Hepatocyte (in vitro differentiated cells): ENCODE measurements at regions not wholly inside any gene's neighbourhood (a gene's known extent, or its start where the extent isn't known, plus 50 kb on each side); places are given as distances from the start of the nearest gene placed in this dataset.

Experiments
- DNase-seq: peaks from one replicate; pipeline ENCODE4 v3.0.0-alpha.2; 2016; ENCODE audit warnings: low spot score
- H2AFZ ChIP-seq: fragments of 200-600 bp; sonication (generic); 2 replicates; pipeline ENCODE4 v1.6.0; 2016; ENCODE audit warnings: antibody characterized with exemption, mild to moderate bottlenecking
- H3K27ac ChIP-seq: fragments of 200-600 bp; sonication (generic); 2 replicates; pipeline ENCODE4 v1.5.1; 2016; ENCODE audit warnings: mild to moderate bottlenecking
- H3K27me3 ChIP-seq: fragments of 200-600 bp; sonication (generic); 2 replicates; pipeline ENCODE4 v1.6.1; 2016
- H3K36me3 ChIP-seq: fragments of 200-600 bp; sonication (generic); replicated peaks from 2 replicates; pipeline ENCODE4 v1.5.1; 2016; ENCODE audit warnings: low read depth; ENCODE audit not compliant: insufficient read depth
- H3K4me1 ChIP-seq: fragments of 200-600 bp; sonication (generic); 2 replicates; pipeline ENCODE4 v1.5.1; 2016; ENCODE audit warnings: mild to moderate bottlenecking, moderate library complexity; ENCODE audit not compliant: insufficient read depth
- H3K4me2 ChIP-seq: fragments of 200-600 bp; sonication (generic); 2 replicates; pipeline ENCODE4 v1.6.0; 2016
- H3K4me3 ChIP-seq: fragments of 200-600 bp; sonication (generic); 2 replicates; pipeline ENCODE4 v1.5.1; 2016; ENCODE audit warnings: mild to moderate bottlenecking
- H3K79me2 ChIP-seq: fragments of 200-600 bp; sonication (generic); 2 replicates; pipeline ENCODE4 v1.6.0; 2017; ENCODE audit warnings: mild to moderate bottlenecking
- H3K9me2 ChIP-seq: fragments of 200-600 bp; sonication (generic); replicated peaks from 2 replicates; pipeline ENCODE4 v1.6.0; 2017; ENCODE audit warnings: mild to moderate bottlenecking; ENCODE audit not compliant: insufficient read depth
- H3K9me3 ChIP-seq: fragments of 200-600 bp; sonication (generic); 2 replicates; pipeline ENCODE4 v1.5.1; 2016; ENCODE audit warnings: low read depth, mild to moderate bottlenecking
- H4K20me1 ChIP-seq: fragments of 200-600 bp; sonication (generic); 2 replicates; pipeline ENCODE4 v1.6.0; 2016; ENCODE audit warnings: mild to moderate bottlenecking; ENCODE audit not compliant: insufficient read depth, poor library complexity, severe bottlenecking
- EZH2 ChIP-seq: fragments of 200-600 bp; sonication (generic); IDR thresholded peaks from 2 replicates; pipeline ENCODE4 v1.6.1; 2016; ENCODE audit warnings: antibody characterized with exemption, mild to moderate bottlenecking, borderline replicate concordance
- EZH2phosphoT487 ChIP-seq: fragments of 200-600 bp; sonication (generic); IDR thresholded peaks from one replicate; pipeline ENCODE4 v1.6.1; 2018; ENCODE audit warnings: antibody characterized with exemption, mild to moderate bottlenecking, low read depth, moderate library complexity; ENCODE audit not compliant: unreplicated experiment, severe bottlenecking
- WGBS: methylation state at CpG from one replicate; pipeline ENCODE4 v1.1.6; 2016; ENCODE audit warnings: low lambda C conversion rate; ENCODE audit errors: missing lambda C conversion rate; 5-methylcytosine and 5-hydroxymethylcytosine counted together
- TF ChIP-seq, protein P1 (sequence below): fragments of 200-600 bp; sonication (generic); IDR thresholded peaks from 2 replicates; pipeline ENCODE4 v1.5.1; 2016; ENCODE audit warnings: antibody characterized with exemption, mild to moderate bottlenecking; ENCODE audit not compliant: poor library complexity

DNA sequence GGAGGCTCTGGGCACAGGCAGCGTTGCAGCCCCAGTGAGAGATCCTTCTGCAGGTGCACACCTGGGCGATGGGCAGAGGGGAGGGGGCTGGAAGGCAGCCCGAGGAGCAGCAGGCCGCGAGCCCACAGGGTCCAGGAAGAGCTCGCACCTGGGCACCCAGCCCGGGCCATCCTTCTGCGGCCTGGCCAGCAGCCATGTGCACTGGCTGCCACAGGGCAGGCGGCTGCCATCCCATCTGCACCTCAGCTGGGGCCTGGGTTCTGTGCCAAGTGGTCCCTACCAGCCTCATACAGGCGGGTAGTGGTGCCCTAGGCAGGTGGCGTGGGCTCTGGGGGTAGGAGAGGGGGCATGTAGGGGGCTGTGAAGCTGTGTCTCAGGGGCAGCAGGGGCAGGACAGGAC is 197.2 kb downstream of the RBFOX3 start:
- DNase-seq: no peak
- Histone ChIP-seq H3K27ac (no peak overlapping the region), H3K36me3 (no peaks in the 10 kb centered on the region), H2AFZ (no peak overlapping the region), H3K27me3 (peaks cover 21% of the 10 kb centered on the region), H3K4me3 (no peak overlapping the region), H3K4me2 (no peak overlapping the region), H4K20me1 (no peaks in the 10 kb centered on the region), H3K79me2 (no peaks in the 10 kb centered on the region), H3K4me1 (no peaks in the 10 kb centered on the region), H3K9me2 (no peaks in the 10 kb centered on the region), H3K9me3 (no peaks in the 10 kb centered on the region)
- TF ChIP-seq EZH2: no peak
- TF ChIP-seq, protein P1, sequence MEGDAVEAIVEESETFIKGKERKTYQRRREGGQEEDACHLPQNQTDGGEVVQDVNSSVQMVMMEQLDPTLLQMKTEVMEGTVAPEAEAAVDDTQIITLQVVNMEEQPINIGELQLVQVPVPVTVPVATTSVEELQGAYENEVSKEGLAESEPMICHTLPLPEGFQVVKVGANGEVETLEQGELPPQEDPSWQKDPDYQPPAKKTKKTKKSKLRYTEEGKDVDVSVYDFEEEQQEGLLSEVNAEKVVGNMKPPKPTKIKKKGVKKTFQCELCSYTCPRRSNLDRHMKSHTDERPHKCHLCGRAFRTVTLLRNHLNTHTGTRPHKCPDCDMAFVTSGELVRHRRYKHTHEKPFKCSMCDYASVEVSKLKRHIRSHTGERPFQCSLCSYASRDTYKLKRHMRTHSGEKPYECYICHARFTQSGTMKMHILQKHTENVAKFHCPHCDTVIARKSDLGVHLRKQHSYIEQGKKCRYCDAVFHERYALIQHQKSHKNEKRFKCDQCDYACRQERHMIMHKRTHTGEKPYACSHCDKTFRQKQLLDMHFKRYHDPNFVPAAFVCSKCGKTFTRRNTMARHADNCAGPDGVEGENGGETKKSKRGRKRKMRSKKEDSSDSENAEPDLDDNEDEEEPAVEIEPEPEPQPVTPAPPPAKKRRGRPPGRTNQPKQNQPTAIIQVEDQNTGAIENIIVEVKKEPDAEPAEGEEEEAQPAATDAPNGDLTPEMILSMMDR: no peak
- no peak for TF ChIP-seq EZH2phosphoT487
- 88% methylated on average over 9 of the region's 11 CpGs for WGBS

GRCh38 chr17:79412886-79413390 is 197.9 kb downstream of the RBFOX3 start:
- H3K4me3 ChIP-seq: no peak overlapping the region
- no peak overlapping the region for H3K4me2 ChIP-seq
- TF ChIP-seq EZH2 (no peak), EZH2phosphoT487 (no peak)
- TF ChIP-seq, protein P1: no peak
- H3K79me2 ChIP-seq: no peaks in the 10 kb centered on the region
- no peaks in the 10 kb centered on the region for H3K9me2 ChIP-seq
- H3K36me3 ChIP-seq: no peaks in the 10 kb centered on the region
- no peaks in the 10 kb centered on the region for H3K9me3 ChIP-seq
- no peaks in the 10 kb centered on the region for H3K4me1 ChIP-seq
- H2AFZ ChIP-seq: no peak overlapping the region
- DNase-seq: no peak
- H3K27ac ChIP-seq: no peak overlapping the region
- peaks cover 21% of the 10 kb centered on the region for H3K27me3 ChIP-seq
- H4K20me1 ChIP-seq: no peaks in the 10 kb centered on the region
- WGBS: 73% methylated on average over 3 of the region's 3 CpGs

DNA sequence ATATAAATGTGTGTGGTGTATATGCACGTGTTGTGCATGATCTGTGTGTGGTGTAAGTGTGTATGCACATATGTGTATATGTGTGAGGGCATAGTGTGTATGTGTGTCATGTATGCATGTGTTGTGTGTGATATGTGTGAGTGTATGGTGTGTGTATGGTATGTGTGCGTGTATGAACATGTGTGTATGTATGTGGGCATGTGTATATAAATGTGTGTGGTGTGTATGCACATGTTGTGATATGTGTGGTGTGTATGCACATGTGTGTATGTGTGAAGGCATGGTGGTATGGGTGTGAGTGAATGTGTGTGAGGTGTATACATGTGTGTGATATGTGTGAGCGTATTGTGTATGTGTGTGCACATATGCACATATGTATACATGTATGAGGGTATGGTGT is 198.7 kb downstream of the RBFOX3 start:
- no peaks in the 10 kb centered on the region for H3K9me2 ChIP-seq
- no peak overlapping the region for H3K27ac ChIP-seq
- no peak overlapping the region for H3K4me2 ChIP-seq
- TF ChIP-seq, protein P1: no peak
- TF ChIP-seq EZH2 (no peak), EZH2phosphoT487 (no peak)
- no peak overlapping the region for H3K4me3 ChIP-seq
- no peaks in the 10 kb centered on the region for H3K4me1 ChIP-seq
- H3K36me3 ChIP-seq: no peaks in the 10 kb centered on the region
- DNase-seq: no peak
- WGBS: 84% methylated on average over 3 of the region's 3 CpGs
- H3K27me3 ChIP-seq: peaks cover 22% of the 10 kb centered on the region
- H4K20me1 ChIP-seq: no peaks in the 10 kb centered on the region
- no peaks in the 10 kb centered on the region for H3K79me2 ChIP-seq
- H2AFZ ChIP-seq: no peak overlapping the region
- H3K9me3 ChIP-seq: no peaks in the 10 kb centered on the region

GRCh38 chr17:79411419-79411818 is 199.4 kb downstream of the RBFOX3 start:
- TF ChIP-seq EZH2 (no peak), EZH2phosphoT487 (no peak)
- TF ChIP-seq, protein P1: no peak
- Histone ChIP-seq H3K79me2 (no peaks in the 10 kb centered on the region), H3K4me1 (no peaks in the 10 kb centered on the region), H3K4me3 (no peak overlapping the region), H3K27me3 (peaks cover 22% of the 10 kb centered on the region), H3K9me3 (no peaks in the 10 kb centered on the region), H3K36me3 (no peaks in the 10 kb centered on the region), H4K20me1 (no peaks in the 10 kb centered on the region), H2AFZ (no peak overlapping the region), H3K9me2 (no peaks in the 10 kb centered on the region), H3K4me2 (no peak overlapping the region), H3K27ac (no peak overlapping the region)
- 82% methylated on average over 6 of the region's 8 CpGs for WGBS
- no peak for DNase-seq
